ENCODE measurements at regions not wholly inside any gene's neighbourhood (a gene's known extent, or its start where the extent isn't known, plus 50 kb on each side); places are given as distances from the start of the nearest gene placed in this dataset.

- Histone ChIP-seq H3K79me2 (ENCODE audit: insufficient read depth, low read length) (no peaks in the 10 kb centered on the region), H3K9ac (ENCODE audit: low read length) (no peak overlapping the region), H3K4me2 (ENCODE audit: low read length) (no peak overlapping the region), H4K20me1 (ENCODE audit: insufficient read depth, low read length) (no peaks in the 10 kb centered on the region), H3K4me1 (ENCODE audit: insufficient read depth, low read length) (no peaks in the 10 kb centered on the region), H3K27me3 (ENCODE audit: insufficient read depth, low read length) (no peaks in the 10 kb centered on the region), H3K9me3 (ENCODE audit: insufficient read depth, low read depth, low read length) (peaks cover 2% of the 10 kb centered on the region), H3K36me3 (ENCODE audit: insufficient read depth, low read length) (no peaks in the 10 kb centered on the region), H3K27ac (ENCODE audit: low read depth, low read length) (no peak overlapping the region), H3K4me3 (ENCODE audit: insufficient read depth, low read depth, low read length) (no peak overlapping the region), H2AFZ (ENCODE audit: low read depth, low read length) (no peak overlapping the region)
- no peak for DNase-seq (ENCODE audit: low read depth)
- no peak for FAIRE-seq
- no peaks in the 10 kb centered on the region for H3K36me3 Mint-ChIP-seq (ENCODE audit: low read depth, unreplicated experiment)
- peaks cover 8% of the 10 kb centered on the region for H3K9me3 Mint-ChIP-seq (ENCODE audit: unreplicated experiment)
- H3K4me1 Mint-ChIP-seq (ENCODE audit: low read depth, unreplicated experiment), result peaks cover 5% of the 10 kb centered on the region
- no peak overlapping the region for H3K27ac Mint-ChIP-seq (ENCODE audit: unreplicated experiment)
- H3K4me3 Mint-ChIP-seq (ENCODE audit: unreplicated experiment), result no peak overlapping the region
- H3K27me3 Mint-ChIP-seq (ENCODE audit: low read depth, unreplicated experiment), result no peaks in the 10 kb centered on the region
- TF ChIP-seq CTCF (IDR thresholded peaks at IDR 0.05; ENCODE audit: insufficient read depth, low read depth, low read length) (no peak), EZH2 (IDR thresholded peaks at IDR 0.05; ENCODE audit: insufficient read depth, low read length) (no peak)
Observed at GRCh38 chr6:98467902-98468301, 366.5 kb upstream of the POU3F2 start.

GRCh38 chr6:98469141-98469540, 365.2 kb upstream of the POU3F2 start:
- Histone ChIP-seq H3K79me2 (ENCODE audit: insufficient read depth, low read length) (no peaks in the 10 kb centered on the region), H3K4me1 (ENCODE audit: insufficient read depth, low read length) (no peaks in the 10 kb centered on the region), H3K9me3 (ENCODE audit: insufficient read depth, low read depth, low read length) (peaks cover 2% of the 10 kb centered on the region), H4K20me1 (ENCODE audit: insufficient read depth, low read length) (no peaks in the 10 kb centered on the region), H2AFZ (ENCODE audit: low read depth, low read length) (no peak overlapping the region), H3K4me3 (ENCODE audit: insufficient read depth, low read depth, low read length) (no peak overlapping the region), H3K4me2 (ENCODE audit: low read length) (no peak overlapping the region), H3K27me3 (ENCODE audit: insufficient read depth, low read length) (no peaks in the 10 kb centered on the region), H3K9ac (ENCODE audit: low read length) (no peak overlapping the region), H3K36me3 (ENCODE audit: insufficient read depth, low read length) (no peaks in the 10 kb centered on the region), H3K27ac (ENCODE audit: low read depth, low read length) (no peak overlapping the region)
- FAIRE-seq (no peak), DNase-seq (ENCODE audit: low read depth) (peak; percentile 60)
- no peak for TF ChIP-seq EZH2 (IDR thresholded peaks at IDR 0.05; ENCODE audit: insufficient read depth, low read length)
- H3K9me3 Mint-ChIP-seq (ENCODE audit: unreplicated experiment), result peaks cover 8% of the 10 kb centered on the region
- H3K27ac Mint-ChIP-seq (ENCODE audit: unreplicated experiment), result no peak overlapping the region
- H3K36me3 Mint-ChIP-seq (ENCODE audit: low read depth, unreplicated experiment), result no peaks in the 10 kb centered on the region
- no peaks in the 10 kb centered on the region for H3K27me3 Mint-ChIP-seq (ENCODE audit: low read depth, unreplicated experiment)
- H3K4me3 Mint-ChIP-seq (ENCODE audit: unreplicated experiment), result no peak overlapping the region
- H3K4me1 Mint-ChIP-seq (ENCODE audit: low read depth, unreplicated experiment), result peaks cover 5% of the 10 kb centered on the region

GRCh38 chr6:98470821-98471220, 363.6 kb upstream of the POU3F2 start:
- Histone ChIP-seq H2AFZ (ENCODE audit: low read depth, low read length) (no peak overlapping the region), H3K9ac (ENCODE audit: low read length) (no peak overlapping the region), H3K79me2 (ENCODE audit: insufficient read depth, low read length) (no peaks in the 10 kb centered on the region), H4K20me1 (ENCODE audit: insufficient read depth, low read length) (no peaks in the 10 kb centered on the region), H3K27ac (ENCODE audit: low read depth, low read length) (no peak overlapping the region), H3K4me3 (ENCODE audit: insufficient read depth, low read depth, low read length) (no peak overlapping the region), H3K4me2 (ENCODE audit: low read length) (no peak overlapping the region), H3K9me3 (ENCODE audit: insufficient read depth, low read depth, low read length) (peaks cover 2% of the 10 kb centered on the region), H3K27me3 (ENCODE audit: insufficient read depth, low read length) (no peaks in the 10 kb centered on the region), H3K36me3 (ENCODE audit: insufficient read depth, low read length) (no peaks in the 10 kb centered on the region), H3K4me1 (ENCODE audit: insufficient read depth, low read length) (no peaks in the 10 kb centered on the region)
- FAIRE-seq, result no peak
- H3K27me3 Mint-ChIP-seq (ENCODE audit: low read depth, unreplicated experiment), result no peaks in the 10 kb centered on the region
- peaks cover 5% of the 10 kb centered on the region for H3K4me1 Mint-ChIP-seq (ENCODE audit: low read depth, unreplicated experiment)
- H3K36me3 Mint-ChIP-seq (ENCODE audit: low read depth, unreplicated experiment), result no peaks in the 10 kb centered on the region
- TF ChIP-seq EZH2 (IDR thresholded peaks at IDR 0.05; ENCODE audit: insufficient read depth, low read length) (no peak), CTCF (IDR thresholded peaks at IDR 0.05; ENCODE audit: insufficient read depth, low read depth, low read length) (no peak)
- no peak overlapping the region for H3K27ac Mint-ChIP-seq (ENCODE audit: unreplicated experiment)
- DNase-seq (ENCODE audit: low read depth), result no peak
- peaks cover 8% of the 10 kb centered on the region for H3K9me3 Mint-ChIP-seq (ENCODE audit: unreplicated experiment)
- no peak overlapping the region for H3K4me3 Mint-ChIP-seq (ENCODE audit: unreplicated experiment)
